Erythroblast (primary cell): ENCODE measurements at regions not wholly inside any gene's neighbourhood (a gene's known extent, or its start where the extent isn't known, plus 50 kb on each side); places are given as distances from the start of the nearest gene placed in this dataset.

ENCODE experiments used
- GATA1 ChIP-seq: IDR thresholded peaks from 2 replicates; pipeline ENCODE4 v1.6.1; 2011; ENCODE audit warnings: low read depth, mild to moderate bottlenecking, control low read depth, low read length, moderate library complexity
- POLR2A ChIP-seq: IDR thresholded peaks from 2 replicates; pipeline ENCODE4 v1.6.1; 2011; ENCODE audit warnings: mild to moderate bottlenecking, low read length

- TF ChIP-seq POLR2A, result no peak
- no peak for TF ChIP-seq GATA1
Observed at GRCh38 chr16:50430076-50430475, 61.3 kb upstream of the BRD7 start.
